ENCODE measurements at regions not wholly inside any gene's neighbourhood (a gene's known extent, or its start where the extent isn't known, plus 50 kb on each side); places are given as distances from the start of the nearest gene placed in this dataset.

DNA sequence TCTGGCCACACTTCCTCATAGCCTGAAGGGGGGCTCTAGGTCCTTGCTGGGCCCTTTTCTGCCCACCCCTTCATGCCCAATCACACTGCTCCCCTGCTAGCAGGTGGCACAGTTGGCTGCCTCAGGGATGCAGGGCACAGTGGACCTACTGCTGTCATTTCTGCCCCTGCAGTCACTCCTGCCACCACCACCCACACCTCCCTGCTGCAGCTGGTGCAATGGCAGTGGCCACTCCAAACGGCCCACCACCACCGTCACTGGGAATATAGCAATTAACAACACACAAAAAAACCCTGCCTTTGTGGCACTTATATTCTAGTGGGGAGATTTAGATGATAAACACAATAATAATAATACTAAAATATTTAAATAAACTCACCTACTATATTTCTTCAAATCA is 162.4 kb upstream of the DUSP10 start:
- DNase-seq = no peak

DNA sequence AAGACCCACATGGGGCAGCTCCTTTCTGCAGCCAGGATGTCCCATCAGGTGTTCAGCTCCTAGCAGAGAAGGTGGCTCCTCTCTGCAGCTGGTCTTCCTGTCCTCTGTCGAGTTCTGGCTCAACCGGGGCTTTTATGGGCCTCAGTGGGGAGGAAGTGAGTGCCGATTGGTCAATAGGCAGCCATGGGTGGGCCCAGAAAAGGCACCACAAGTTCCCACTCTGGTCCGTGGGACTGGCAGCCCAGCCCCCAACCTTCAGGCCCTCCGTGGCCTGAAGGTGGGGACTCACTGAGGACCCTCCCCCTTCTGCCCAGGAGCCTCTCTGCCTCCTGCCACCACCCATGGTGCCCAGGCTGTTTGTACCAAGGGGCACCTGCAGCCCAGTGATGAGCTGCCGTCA is 161.7 kb upstream of the DUSP10 start:
- no peak for DNase-seq

- DNase-seq = no peak
Measured at GRCh38 chr1:221902961-221903360, 161.1 kb upstream of the DUSP10 start.

DNA sequence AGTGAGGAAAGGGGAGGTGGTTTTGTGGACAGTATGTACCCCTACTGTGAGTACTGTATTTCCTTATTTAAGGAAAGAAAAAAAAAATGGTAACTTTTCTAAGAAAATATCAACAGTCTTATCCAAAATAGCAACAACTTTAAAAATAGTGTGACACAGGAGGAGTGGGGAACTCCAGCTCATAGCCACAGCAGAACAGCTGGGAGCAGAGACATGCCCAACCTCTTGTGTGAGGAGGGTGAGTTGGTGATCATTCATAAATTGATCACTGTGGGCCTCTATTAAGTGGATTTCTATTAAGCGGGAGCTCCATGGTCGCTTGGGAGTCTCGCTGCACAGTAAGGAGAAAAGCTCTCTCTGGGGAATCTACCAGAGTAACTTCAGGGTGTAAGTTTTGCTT is 158.8 kb upstream of the DUSP10 start:
- no peak for DNase-seq

DNA sequence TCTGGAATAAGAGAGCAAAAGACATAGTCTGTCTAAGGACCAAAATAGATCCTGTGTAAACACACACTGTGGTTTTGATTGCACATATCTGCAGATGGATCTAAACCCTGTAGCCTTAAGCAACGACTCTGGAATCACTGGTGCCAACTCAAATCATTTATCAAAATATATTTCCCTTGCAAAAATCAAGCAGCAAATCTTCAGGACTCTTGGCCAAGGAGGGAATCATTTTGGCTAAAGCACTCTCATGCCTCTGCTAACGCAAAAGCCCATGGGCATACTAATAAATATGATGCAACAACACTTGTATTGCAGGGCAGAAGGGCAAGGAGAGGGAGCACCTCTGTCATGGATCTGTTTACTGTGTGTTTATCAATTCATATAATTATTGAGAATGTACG is 155.4 kb upstream of the DUSP10 start:
- no peak for DNase-seq

DNA sequence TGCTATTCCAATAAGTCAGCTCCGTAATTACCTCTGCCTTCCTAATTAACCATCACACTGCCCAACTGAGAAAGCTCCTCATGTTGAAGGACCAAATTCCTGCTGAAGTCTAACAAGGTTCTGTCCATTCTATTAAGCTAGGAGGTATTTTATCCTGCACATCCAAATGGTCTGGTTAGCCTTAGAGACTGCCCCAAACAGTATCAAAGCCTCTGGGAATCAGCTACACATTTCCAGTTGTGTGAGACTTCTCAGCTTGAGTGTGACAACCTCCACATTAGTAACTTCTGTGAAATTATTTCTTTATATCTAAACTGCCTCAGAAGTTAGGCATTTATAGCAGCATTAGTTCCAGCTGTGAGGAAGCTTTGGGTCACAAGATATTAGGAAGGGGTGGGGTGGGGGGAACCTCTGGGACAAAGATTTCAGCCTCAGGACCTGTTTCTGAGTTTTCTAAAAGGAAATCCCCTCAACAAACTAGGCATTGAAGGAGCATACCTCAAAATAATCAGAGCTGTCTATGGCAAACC is 150.5 kb upstream of the DUSP10 start:
- no peak for DNase-seq

DNA sequence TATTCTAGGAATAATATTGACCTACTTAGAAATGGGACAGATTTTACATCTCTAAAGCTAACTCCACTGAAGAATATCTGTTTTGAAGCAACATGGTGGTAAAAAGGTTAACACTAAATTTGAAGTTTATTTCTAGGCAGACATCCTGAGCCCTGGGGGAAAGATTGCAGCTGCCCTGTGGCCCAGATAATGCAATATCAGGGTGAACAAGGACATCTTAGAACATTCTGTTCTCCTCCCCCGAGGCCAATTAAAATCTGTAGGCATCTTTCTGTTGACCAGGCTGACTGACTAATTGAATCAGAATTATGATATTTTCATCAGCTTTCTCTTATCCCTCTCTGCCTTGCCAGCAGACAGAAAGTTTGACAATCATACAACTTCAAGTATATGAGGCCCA is 149.8 kb upstream of the DUSP10 start:
- no peak for DNase-seq

DNA sequence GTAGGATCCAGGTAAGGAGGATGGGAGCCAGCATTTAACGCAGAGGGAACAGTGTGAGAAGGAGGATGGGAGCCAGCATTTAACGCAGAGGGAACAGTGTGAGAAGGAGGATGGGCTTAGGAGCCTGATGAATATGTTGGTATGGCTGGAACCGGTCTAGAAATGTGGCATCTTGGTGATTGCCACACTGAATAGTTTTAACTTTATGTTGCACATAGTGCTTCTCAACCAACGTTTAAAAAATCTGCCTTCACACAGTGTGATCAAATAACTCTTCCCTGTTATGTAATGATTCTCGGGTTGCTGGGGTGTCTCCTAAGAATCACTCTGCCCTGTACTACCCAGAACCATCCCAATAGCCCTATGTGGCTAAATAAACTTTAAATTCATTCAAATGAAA is 146.9 kb upstream of the DUSP10 start:
- DNase-seq = no peak

DNA sequence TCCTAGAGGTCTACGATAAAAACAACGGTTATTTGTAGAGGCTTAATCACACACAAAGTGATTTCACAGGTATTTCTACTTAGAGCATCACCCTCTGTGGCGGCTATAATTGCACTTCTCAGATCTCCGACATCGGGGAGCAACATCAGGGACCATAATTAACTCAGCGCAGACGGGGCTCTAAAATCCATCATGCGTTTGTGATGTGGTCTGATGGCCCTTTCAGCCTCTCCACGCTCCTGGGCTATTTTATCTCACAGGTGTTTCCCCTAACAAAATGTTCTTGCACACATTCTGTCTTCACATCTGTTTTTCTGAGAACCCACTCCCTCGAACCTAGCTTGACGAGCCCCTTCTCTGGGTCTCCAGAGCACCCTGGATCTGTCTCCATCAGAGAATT is 146.3 kb upstream of the DUSP10 start:
- DNase-seq = no peak

GRCh38 chr1:221887758-221888157 is 145.9 kb upstream of the DUSP10 start:
- no peak for DNase-seq

GRCh38 chr1:221887415-221887746 is 145.5 kb upstream of the DUSP10 start:
- DNase-seq = no peak

DNA sequence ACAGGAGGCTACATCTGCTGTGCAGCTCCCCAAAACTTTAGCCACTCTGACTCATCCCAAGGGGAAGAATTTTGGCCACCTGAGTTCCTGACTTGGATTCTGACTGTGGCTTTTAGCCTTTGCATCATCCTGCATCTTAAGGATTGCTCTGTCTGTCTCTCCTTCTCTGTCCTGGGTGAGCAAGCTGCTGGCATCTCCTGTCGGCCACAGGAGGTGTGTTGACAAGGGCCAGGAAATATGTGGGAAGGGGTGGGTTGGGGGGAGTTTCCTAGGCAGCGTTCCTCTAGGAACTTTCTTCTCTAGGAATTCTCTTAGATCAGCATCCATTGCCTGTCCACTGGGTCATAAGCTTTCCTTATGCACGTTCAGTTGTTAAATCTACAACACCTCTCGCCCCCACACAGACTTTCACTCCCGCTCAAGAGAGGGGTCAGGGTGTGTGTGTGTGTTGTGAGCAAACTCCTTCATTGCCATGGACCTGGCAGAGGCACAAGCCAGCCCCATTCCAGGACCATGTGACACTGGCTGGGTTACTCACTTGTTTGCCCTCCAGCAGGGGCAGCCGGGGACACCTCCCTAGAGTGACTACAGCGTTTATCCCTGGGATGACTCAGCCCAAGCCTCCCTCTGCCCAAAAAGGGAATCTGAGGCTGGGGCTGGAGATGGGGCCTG is 145.0 kb upstream of the DUSP10 start:
- no peak for DNase-seq

DNA sequence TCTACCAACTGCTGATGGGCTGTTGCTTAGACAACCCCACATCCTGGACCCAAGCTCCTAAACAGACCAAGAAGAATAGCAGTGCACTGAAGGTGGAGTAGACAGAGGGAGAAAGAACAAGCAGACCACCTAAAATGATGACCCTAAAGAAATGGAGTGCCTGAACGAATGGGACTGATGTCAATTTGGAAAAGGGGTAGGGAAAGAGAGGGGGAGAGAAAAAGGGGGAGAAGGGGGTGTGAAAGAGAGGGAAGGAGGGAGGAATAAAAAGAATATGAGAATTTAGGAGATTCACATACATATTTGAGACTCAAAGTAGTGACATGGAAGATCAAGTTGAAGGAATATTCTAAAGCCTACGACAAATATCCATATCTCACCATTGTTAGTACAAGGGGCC is 144.4 kb upstream of the DUSP10 start:
- no peak for DNase-seq

DNA sequence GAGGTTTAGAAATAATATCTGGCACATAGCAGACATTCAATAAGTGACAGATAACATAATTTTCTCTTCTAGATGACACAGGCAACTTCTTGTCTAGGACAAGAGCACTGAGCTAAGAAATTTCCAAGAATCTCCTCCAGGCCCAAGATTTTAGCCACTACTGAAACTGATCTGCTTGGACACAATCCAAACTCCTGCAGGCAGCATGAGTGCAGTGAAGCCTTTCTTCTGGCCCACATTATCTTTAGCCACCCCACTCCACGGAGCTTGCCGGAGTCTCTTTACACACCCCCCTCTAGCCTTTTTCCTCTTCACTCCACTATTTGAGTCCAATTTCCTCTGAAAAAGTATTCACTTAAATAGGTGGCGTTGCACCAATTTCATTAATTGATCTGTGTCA is 142.9 kb upstream of the DUSP10 start:
- no peak for DNase-seq

- DNase-seq = no peak
Measured at GRCh38 chr1:221881805-221882581, 140.1 kb upstream of the DUSP10 start.

- no peak for DNase-seq
Measured at GRCh38 chr1:221880182-221880581, 138.3 kb upstream of the DUSP10 start.

DNA sequence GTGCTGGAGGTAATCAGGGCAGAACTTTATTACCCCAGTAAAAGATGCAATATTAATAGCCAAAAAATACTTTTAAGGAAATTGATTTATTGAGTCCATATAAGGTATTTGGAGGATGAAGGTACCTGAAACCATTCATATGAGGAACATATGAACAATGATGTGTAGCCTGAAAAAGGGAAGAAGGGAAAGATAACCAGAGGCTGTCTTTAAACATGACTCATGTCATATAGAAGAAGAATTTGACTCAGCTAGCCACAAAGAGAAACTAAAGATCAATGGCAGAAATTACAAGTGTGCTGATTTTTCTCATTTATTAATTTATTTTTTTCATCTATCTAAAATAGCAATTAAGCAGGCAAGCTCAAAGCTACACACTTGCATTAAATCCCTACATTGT is 136.2 kb upstream of the DUSP10 start:
- DNase-seq = no peak

- no peak for DNase-seq
Measured at GRCh38 chr1:221877311-221877710, 135.4 kb upstream of the DUSP10 start.

DNA sequence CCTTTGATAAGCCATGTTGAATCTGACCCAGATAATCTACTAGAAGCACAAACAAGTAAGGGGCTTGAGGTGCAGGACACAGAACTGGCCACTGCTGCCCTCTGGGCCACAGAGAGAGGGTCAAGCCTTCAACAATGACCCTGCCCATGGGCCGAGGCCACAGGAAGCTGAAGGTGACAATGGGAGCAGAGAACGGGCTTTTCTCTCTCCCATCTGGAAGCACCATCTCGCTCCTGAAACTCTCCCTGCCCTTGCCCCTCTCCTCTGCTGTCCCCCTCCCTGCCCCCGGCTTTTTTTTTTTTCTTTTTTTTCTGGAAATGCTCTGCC is 133.1 kb upstream of the DUSP10 start:
- no peak for DNase-seq

DNA sequence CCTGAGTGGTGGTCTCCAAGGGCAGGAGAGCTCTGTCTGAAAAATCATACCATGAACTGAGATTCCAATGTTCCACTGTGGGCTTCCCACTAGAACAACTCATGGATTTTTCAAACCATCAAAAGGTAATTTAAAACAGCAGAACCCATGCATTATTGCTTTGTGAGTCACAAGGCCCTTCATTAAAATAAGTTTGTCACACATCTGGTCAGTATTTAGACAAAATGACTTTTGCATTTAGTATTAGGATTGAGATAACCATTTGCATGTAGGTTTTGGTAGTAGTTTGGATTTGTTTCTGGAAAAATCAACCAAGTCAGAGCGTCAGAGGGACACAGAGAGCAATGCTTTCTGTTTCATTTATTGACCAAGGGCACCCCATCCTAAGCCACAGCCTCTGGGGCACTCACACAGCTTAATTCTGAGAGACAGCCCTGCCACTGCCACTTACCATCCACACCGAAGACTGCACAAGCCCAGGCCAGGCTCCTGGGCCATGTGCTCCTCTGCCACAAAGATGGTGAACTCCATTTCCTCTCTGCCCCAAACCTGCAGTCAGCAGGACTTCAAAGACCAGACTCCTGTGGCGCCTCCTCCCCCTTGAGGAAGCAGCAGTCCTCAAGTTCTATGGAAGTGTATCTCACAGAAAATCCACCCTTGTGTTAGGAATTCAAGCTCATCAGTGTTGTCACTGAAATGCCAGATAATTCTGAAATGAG is 132.6 kb upstream of the DUSP10 start:
- no peak for DNase-seq

DNA sequence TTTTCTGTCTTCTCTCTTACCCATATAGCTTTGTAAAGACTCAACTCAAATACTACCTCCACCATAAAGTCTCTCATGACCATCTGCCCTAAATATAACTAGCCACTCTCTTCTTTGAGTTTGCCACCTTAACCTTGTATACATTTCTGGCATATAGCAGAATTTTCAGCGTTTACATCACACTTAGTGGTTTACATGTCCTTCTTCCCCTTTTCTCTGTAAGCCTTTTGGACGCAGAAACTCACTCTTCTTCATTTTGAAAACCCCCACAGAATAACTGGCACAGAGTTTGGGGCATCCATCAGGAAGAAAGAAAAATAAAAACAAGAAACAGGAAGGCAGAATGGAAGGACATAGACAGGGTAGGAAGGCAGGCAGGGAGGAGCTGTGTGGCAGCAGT is 131.8 kb upstream of the DUSP10 start:
- no peak for DNase-seq

GRCh38 chr1:221871056-221871455 is 129.2 kb upstream of the DUSP10 start:
- DNase-seq = no peak

DNA sequence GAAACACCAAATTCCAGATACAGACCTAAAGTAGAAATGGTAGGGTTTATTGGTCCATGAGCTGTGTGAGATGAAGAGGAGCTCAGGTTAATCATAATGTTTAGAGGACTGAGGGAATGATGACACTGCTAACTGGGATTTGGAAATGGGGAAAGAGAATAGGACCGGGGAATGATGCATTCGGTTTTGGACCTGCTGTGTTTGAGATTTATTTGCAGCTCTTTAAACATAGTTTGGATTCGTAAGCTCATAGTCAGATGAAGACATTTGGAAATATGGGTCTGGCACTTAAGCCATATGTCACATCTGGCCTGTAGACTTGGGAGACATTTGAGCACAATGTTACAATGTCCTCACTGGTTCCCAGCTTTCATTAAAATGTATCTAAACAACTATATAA is 127.9 kb upstream of the DUSP10 start:
- no peak for DNase-seq

- DNase-seq = no peak
Measured at GRCh38 chr1:221868593-221869303, 126.9 kb upstream of the DUSP10 start.
